Left ventricle myocardium inferior (tissue), 1 donor: ENCODE measurements at regions not wholly inside any gene's neighbourhood (a gene's known extent, or its start where the extent isn't known, plus 50 kb on each side); places are given as distances from the start of the nearest gene placed in this dataset.

ENCODE experiments used
- DNase-seq: peaks from one replicate; pipeline ENCODE4 v3.0.0-alpha.2; 2020
- H3K27ac ChIP-seq: fragments of 200-600 bp; replicated peaks from 2 replicates; pipeline ENCODE4 v1.8.0; 2021
- H3K27me3 ChIP-seq: fragments of 200-600 bp; 2 replicates; pipeline ENCODE4 v1.8.0; 2021; ENCODE audit warnings: low read depth
- H3K36me3 ChIP-seq: fragments of 200-600 bp; 2 replicates; pipeline ENCODE4 v1.8.0; 2021
- H3K4me1 ChIP-seq: fragments of 200-600 bp; 2 replicates; pipeline ENCODE4 v1.8.0; 2021
- H3K4me3 ChIP-seq: fragments of 200-600 bp; 2 replicates; pipeline ENCODE4 v1.8.0; 2021; ENCODE audit warnings: mild to moderate bottlenecking, moderate library complexity
- H3K9me3 ChIP-seq: fragments of 200-600 bp; replicated peaks from 2 replicates; pipeline ENCODE4 v1.8.0; 2021
- intact Hi-C: fragments of 100-400 bp; cut with micrococcal nuclease; formaldehyde crosslinking; loops from one replicate; pipeline ENCODE4 v1.11.0; 2022
- TF ChIP-seq, protein P1 (sequence below): fragments of 200-600 bp; IDR thresholded peaks from 2 replicates; pipeline ENCODE4 v1.8.0; 2021; ENCODE audit warnings: antibody characterized with exemption, mild to moderate bottlenecking, borderline replicate concordance
- donor health status: DM: no; HTN: yes; CAD: no; lungs with severe emphysema.

DNA sequence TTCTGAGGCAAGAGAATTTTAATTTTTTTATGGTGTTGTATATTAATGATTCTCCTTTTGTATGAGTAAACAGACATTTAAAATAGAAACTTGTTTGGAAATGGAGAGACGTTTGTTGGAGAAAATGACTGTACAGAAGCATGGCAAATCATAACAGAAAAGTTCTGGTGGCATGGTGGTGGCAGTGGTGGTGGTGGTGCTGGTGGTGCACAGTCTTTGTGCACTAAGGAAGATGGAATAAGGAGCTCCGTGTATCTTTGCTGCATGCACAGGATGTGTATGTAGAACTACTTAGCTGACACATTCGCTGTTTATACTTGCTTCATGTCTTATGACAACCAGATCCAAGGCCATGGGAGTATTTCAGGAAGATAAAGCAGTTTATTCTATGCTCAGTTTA is 294.9 kb downstream of the UTRN start:
- no peak overlapping the region for H3K4me3 ChIP-seq
- intact Hi-C loops: loop anchor here (10.0 kb wide), 1 partner anchor 635 kb away; no protein-coding TSS in a partner anchor
- no peak overlapping the region for H3K27ac ChIP-seq
- H3K4me1 ChIP-seq: peaks cover 29% of the 10 kb centered on the region
- H3K36me3 ChIP-seq: peaks cover 18% of the 10 kb centered on the region
- TF ChIP-seq, protein P1, sequence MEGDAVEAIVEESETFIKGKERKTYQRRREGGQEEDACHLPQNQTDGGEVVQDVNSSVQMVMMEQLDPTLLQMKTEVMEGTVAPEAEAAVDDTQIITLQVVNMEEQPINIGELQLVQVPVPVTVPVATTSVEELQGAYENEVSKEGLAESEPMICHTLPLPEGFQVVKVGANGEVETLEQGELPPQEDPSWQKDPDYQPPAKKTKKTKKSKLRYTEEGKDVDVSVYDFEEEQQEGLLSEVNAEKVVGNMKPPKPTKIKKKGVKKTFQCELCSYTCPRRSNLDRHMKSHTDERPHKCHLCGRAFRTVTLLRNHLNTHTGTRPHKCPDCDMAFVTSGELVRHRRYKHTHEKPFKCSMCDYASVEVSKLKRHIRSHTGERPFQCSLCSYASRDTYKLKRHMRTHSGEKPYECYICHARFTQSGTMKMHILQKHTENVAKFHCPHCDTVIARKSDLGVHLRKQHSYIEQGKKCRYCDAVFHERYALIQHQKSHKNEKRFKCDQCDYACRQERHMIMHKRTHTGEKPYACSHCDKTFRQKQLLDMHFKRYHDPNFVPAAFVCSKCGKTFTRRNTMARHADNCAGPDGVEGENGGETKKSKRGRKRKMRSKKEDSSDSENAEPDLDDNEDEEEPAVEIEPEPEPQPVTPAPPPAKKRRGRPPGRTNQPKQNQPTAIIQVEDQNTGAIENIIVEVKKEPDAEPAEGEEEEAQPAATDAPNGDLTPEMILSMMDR: no peak
- H3K27me3 ChIP-seq: no peaks in the 10 kb centered on the region
- no peaks in the 10 kb centered on the region for H3K9me3 ChIP-seq
- DNase-seq: no peak

DNA sequence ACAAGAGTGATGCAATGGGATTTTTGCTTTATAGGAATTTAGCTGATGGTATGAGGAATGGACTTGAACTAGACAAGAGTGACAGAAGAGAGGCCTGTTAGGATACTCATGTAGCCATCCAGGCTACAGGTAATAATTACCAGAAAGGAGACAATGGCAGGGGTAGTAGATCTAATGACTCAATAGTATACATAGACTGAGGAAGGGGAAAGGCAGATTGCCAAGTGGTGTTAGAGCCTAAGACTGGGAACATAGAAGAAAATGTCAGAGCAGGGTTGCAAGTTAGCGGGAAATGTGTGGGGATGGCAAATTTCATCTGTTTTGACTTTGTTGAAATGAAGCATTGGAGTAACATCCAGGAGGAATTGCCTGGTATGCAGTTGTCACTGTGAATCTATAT is 295.6 kb downstream of the UTRN start:
- no peak overlapping the region for H3K4me3 ChIP-seq

DNA sequence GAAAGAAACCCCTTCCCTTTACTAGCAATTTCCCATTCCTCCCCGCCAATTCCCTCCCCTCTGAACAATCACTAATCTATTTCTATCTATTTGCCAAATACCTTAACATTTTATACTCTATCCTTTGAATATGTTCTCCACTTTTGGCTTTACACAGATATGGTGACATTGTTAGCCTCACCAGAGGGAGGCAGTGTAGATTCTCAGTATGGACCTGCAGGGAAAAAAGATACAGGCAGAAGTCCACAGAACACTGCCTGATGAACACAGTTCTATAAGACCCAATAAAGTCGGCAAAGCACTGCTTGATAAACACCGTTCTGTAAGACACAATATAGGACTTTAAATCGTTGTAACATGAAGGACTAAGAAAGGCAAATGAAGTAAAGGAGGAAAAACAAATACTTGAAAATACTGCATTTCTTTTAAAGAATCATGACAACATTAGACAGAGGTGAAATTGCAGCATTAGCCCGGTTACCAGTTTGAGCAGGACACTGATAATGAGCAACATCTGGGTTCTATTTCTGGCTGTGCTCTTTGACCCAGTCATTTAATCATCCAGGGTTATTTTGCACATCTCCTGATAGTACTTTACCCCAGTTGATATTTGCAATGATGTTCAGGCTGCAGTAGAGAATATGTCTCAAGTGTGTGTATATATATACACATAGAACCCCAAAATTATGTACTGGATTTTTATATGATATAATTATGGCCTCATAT is 296.8 kb downstream of the UTRN start:
- DNase-seq: no peak
- H3K9me3 ChIP-seq: no peaks in the 10 kb centered on the region
- H3K36me3 ChIP-seq: peaks cover 16% of the 10 kb centered on the region
- H3K27me3 ChIP-seq: no peaks in the 10 kb centered on the region
- H3K4me1 ChIP-seq: peaks cover 45% of the 10 kb centered on the region
- H3K4me3 ChIP-seq: no peak overlapping the region
- intact Hi-C loops: loop anchor here (10.0 kb wide), 1 partner anchor 633 kb away; no protein-coding TSS in a partner anchor
- TF ChIP-seq, protein P1: peak; percentile 54
- no peak overlapping the region for H3K27ac ChIP-seq

More for the DNA sequence above, 295.6 kb downstream of the UTRN start:
- no peak overlapping the region for H3K27ac ChIP-seq
- intact Hi-C loops: loop anchor here (10.0 kb wide), 1 partner anchor 634 kb away; no protein-coding TSS in a partner anchor
- no peaks in the 10 kb centered on the region for H3K27me3 ChIP-seq
- H3K9me3 ChIP-seq: no peaks in the 10 kb centered on the region
- peaks cover 18% of the 10 kb centered on the region for H3K36me3 ChIP-seq
- no peak for DNase-seq
- TF ChIP-seq, protein P1: no peak
- peaks cover 33% of the 10 kb centered on the region for H3K4me1 ChIP-seq

DNA sequence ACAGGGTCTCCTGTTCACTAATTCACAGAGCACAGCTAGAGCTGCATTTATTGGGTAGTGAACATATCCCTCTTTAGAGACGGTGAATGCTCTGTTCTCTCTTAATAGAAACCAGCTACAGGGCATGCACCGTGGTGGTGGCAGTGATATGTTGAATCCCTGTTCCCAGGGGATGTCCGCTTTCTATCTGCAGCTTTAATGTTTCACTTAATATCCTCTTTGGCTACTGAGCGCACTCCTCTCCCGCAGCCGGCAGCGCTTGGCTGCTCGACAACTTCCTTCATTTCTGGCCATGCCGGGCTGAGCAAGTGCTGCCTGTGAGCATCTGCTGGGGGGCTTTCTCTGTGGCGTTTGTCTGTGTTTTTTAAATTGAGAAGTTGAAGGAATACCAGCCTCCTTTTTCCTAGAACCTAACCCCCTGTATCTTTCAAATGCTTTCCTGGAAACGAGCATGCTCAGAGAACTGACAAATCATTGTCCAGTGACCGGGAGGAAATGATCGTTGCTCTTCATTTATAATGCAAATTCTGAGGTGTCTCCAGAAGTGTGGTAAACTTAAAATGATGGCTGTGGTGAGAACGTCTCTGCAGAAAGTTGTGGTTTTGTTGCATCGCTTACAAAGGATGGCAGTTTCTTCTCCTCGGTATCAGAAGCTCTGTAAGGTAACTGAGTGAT is 297.9 kb downstream of the UTRN start:
- Histone ChIP-seq H3K27me3 (no peaks in the 10 kb centered on the region), H3K36me3 (peaks cover 5% of the 10 kb centered on the region), H3K4me1 (peaks cover 45% of the 10 kb centered on the region), H3K27ac (no peak overlapping the region), H3K9me3 (no peaks in the 10 kb centered on the region), H3K4me3 (peak overlapping the region; percentile 27)
- TF ChIP-seq, protein P1: no peak
- intact Hi-C loops: loop anchor here (10.0 kb wide), 1 partner anchor 632 kb away; no protein-coding TSS in a partner anchor
- DNase-seq: peak; percentile 39

DNA sequence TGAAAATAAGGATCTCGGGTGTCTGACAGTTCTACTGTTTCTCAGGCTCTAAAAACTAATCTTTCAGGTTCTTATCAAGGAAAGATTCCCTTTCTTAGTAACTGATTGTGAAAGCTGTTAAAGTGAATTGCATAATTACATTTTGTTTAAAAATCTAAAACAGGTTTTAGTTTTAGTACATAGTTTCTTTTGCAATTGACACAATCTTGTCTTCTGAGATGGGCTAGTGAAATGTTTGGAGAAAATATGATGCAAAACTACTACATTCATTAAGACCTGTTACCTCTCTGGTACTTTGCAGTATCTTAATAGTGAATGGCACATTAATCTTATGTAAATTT is 298.4 kb downstream of the UTRN start:
- Histone ChIP-seq H3K4me1 (peaks cover 45% of the 10 kb centered on the region), H3K9me3 (no peaks in the 10 kb centered on the region), H3K4me3 (no peak overlapping the region), H3K36me3 (no peaks in the 10 kb centered on the region), H3K27ac (no peak overlapping the region), H3K27me3 (no peaks in the 10 kb centered on the region)
- no peak for DNase-seq
- TF ChIP-seq, protein P1: no peak
- intact Hi-C loops: loop anchor here (10.0 kb wide), 1 partner anchor 631 kb away; no protein-coding TSS in a partner anchor
